ENCODE measurements at regions not wholly inside any gene's neighbourhood (a gene's known extent, or its start where the extent isn't known, plus 50 kb on each side); places are given as distances from the start of the nearest gene placed in this dataset.

GRCh38 chr13:30559274-30559673 lies 58.4 kb upstream of the USPL1 start:
- no peaks in the 10 kb centered on the region for H3K79me2 ChIP-seq (ENCODE audit: low read length)
- H3K36me3 ChIP-seq (replicated peaks; ENCODE audit: insufficient read depth, low read length) = no peaks in the 10 kb centered on the region
- no peak overlapping the region for H3K27ac ChIP-seq (ENCODE audit: low read length)
- H3K9me3 ChIP-seq (replicated peaks; ENCODE audit: insufficient read depth, low read length) = no peaks in the 10 kb centered on the region
- H3K9me2 ChIP-seq (replicated peaks; ENCODE audit: insufficient read depth, low read length) = no peaks in the 10 kb centered on the region
- DNase-seq = no peak
- H3K4me2 ChIP-seq (ENCODE audit: low read depth, low read length) = no peak overlapping the region
- H2AFZ ChIP-seq (ENCODE audit: low read length) = no peak overlapping the region
- no peak overlapping the region for H3K4me3 ChIP-seq (ENCODE audit: low read length)
- no peak overlapping the region for H3K9ac ChIP-seq (ENCODE audit: low read length)
- H3K4me1 ChIP-seq (ENCODE audit: low read length) = no peaks in the 10 kb centered on the region
- H3F3A ChIP-seq (ENCODE audit: insufficient read depth, low read length) = no peaks in the 10 kb centered on the region
- H3K27me3 ChIP-seq (replicated peaks; ENCODE audit: insufficient read depth, low read length) = no peaks in the 10 kb centered on the region
- no peak for TF ChIP-seq EZH2 (optimal IDR thresholded peaks at IDR 0.05; ENCODE audit: low read depth, low read length)
- TF ChIP-seq CTCF (IDR thresholded peaks at IDR 0.05; ENCODE audit: low read length) = no peak
- TF ChIP-seq EZH2phosphoT487 (IDR thresholded peaks at IDR 0.05; ENCODE audit: low read length) = no peak
- no peaks in the 10 kb centered on the region for H4K20me1 ChIP-seq (ENCODE audit: insufficient read depth, low read length)

DNA sequence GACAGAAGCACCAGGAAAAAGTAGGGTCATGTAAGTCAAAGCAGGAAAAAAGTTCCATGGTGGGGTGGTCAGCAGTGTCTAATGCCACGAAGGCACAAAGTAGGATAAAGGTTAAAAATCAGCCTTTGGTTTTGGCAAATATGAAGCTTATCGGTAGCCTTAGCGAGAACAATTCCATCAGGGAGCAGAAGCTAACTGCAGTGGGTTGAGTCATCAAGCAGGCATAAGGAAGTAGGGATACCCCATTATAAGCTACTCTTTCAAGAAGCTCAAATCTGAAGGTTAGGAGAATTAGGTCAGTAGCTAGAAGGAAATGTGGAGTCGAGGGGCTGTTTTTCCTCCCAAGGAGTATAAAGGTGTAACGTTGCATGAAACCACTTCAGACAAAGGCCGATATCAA lies 57.5 kb upstream of the USPL1 start:
- no peak overlapping the region for H3K9ac ChIP-seq (ENCODE audit: low read length)
- H4K20me1 ChIP-seq (ENCODE audit: insufficient read depth, low read length) = no peaks in the 10 kb centered on the region
- no peak overlapping the region for H3K27ac ChIP-seq (ENCODE audit: low read length)
- H2AFZ ChIP-seq (ENCODE audit: low read length) = no peak overlapping the region
- no peaks in the 10 kb centered on the region for H3K27me3 ChIP-seq (replicated peaks; ENCODE audit: insufficient read depth, low read length)
- no peaks in the 10 kb centered on the region for H3K4me1 ChIP-seq (ENCODE audit: low read length)
- H3K4me3 ChIP-seq (ENCODE audit: low read length) = no peak overlapping the region
- H3K9me2 ChIP-seq (replicated peaks; ENCODE audit: insufficient read depth, low read length) = no peaks in the 10 kb centered on the region
- no peaks in the 10 kb centered on the region for H3F3A ChIP-seq (ENCODE audit: insufficient read depth, low read length)
- no peak overlapping the region for H3K4me2 ChIP-seq (ENCODE audit: low read depth, low read length)
- no peaks in the 10 kb centered on the region for H3K79me2 ChIP-seq (ENCODE audit: low read length)
- TF ChIP-seq EZH2phosphoT487 (IDR thresholded peaks at IDR 0.05; ENCODE audit: low read length) (no peak), CTCF (IDR thresholded peaks at IDR 0.05; ENCODE audit: low read length) (no peak), EZH2 (optimal IDR thresholded peaks at IDR 0.05; ENCODE audit: low read depth, low read length) (no peak)
- no peaks in the 10 kb centered on the region for H3K36me3 ChIP-seq (replicated peaks; ENCODE audit: insufficient read depth, low read length)
- no peaks in the 10 kb centered on the region for H3K9me3 ChIP-seq (replicated peaks; ENCODE audit: insufficient read depth, low read length)
- no peak for DNase-seq

GRCh38 chr13:30561511-30561910 lies 56.2 kb upstream of the USPL1 start:
- no peaks in the 10 kb centered on the region for H4K20me1 ChIP-seq (ENCODE audit: insufficient read depth, low read length)
- 0 out of 2 replicates have a peak, but pooled peaks cover 2% of the 10 kb centered on the region for H3F3A ChIP-seq (ENCODE audit: insufficient read depth, low read length)
- H3K27me3 ChIP-seq (replicated peaks; ENCODE audit: insufficient read depth, low read length) = no peaks in the 10 kb centered on the region
- H3K4me1 ChIP-seq (ENCODE audit: low read length) = 0 out of 2 replicates have a peak, but pooled peaks cover 4% of the 10 kb centered on the region
- no peaks in the 10 kb centered on the region for H3K9me3 ChIP-seq (replicated peaks; ENCODE audit: insufficient read depth, low read length)
- no peak for DNase-seq
- H3K79me2 ChIP-seq (ENCODE audit: low read length) = no peaks in the 10 kb centered on the region
- no peak overlapping the region for H3K4me2 ChIP-seq (ENCODE audit: low read depth, low read length)
- H2AFZ ChIP-seq (ENCODE audit: low read length) = no peak overlapping the region
- H3K36me3 ChIP-seq (replicated peaks; ENCODE audit: insufficient read depth, low read length) = no peaks in the 10 kb centered on the region
- TF ChIP-seq EZH2phosphoT487 (IDR thresholded peaks at IDR 0.05; ENCODE audit: low read length) (no peak), CTCF (IDR thresholded peaks at IDR 0.05; ENCODE audit: low read length) (no peak), EZH2 (optimal IDR thresholded peaks at IDR 0.05; ENCODE audit: low read depth, low read length) (no peak)
- H3K27ac ChIP-seq (ENCODE audit: low read length) = no peak overlapping the region
- H3K4me3 ChIP-seq (ENCODE audit: low read length) = no peak overlapping the region
- H3K9ac ChIP-seq (ENCODE audit: low read length) = no peak overlapping the region
- H3K9me2 ChIP-seq (replicated peaks; ENCODE audit: insufficient read depth, low read length) = no peaks in the 10 kb centered on the region
